ENCODE measurements at regions not wholly inside any gene's neighbourhood (a gene's known extent, or its start where the extent isn't known, plus 50 kb on each side); places are given as distances from the start of the nearest gene placed in this dataset.

DNA sequence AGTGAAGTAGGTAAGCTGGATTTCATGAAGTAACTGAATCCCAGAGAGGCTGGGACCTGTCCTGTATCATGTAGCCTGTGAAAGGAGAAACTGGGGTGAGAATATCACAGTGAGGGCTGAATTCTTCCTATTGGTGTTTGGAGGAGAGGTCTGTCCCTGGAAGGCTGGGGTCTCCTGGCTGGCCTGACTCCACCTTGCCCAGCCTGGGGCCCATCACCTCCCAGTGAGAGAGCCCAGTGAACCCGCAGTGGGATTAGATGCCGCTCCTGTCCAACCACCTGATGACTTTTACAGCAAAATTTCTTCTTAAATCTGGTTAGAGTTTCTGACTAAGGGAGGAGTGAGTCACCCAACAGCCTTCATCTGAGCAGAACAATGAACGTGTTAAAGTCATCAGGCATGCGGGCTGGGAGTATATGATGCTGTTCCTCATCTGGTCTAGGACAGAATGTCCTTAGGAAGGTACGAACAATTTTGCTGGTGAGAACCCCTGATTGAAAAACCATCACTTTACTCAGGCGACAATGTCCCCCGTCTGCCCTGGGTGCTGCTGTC, 152.9 kb downstream of the LPIN1 start:
- TF ChIP-seq EZH2 (IDR thresholded peaks at IDR 0.05): no peak
- TF ChIP-seq, protein P1, sequence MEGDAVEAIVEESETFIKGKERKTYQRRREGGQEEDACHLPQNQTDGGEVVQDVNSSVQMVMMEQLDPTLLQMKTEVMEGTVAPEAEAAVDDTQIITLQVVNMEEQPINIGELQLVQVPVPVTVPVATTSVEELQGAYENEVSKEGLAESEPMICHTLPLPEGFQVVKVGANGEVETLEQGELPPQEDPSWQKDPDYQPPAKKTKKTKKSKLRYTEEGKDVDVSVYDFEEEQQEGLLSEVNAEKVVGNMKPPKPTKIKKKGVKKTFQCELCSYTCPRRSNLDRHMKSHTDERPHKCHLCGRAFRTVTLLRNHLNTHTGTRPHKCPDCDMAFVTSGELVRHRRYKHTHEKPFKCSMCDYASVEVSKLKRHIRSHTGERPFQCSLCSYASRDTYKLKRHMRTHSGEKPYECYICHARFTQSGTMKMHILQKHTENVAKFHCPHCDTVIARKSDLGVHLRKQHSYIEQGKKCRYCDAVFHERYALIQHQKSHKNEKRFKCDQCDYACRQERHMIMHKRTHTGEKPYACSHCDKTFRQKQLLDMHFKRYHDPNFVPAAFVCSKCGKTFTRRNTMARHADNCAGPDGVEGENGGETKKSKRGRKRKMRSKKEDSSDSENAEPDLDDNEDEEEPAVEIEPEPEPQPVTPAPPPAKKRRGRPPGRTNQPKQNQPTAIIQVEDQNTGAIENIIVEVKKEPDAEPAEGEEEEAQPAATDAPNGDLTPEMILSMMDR (IDR thresholded peaks at IDR 0.05): no peak
- TF ChIP-seq EZH2phosphoT487 (IDR thresholded peaks at IDR 0.05): no peak
